Prostate gland (tissue), 2 donors: ENCODE measurements at regions not wholly inside any gene's neighbourhood (a gene's known extent, or its start where the extent isn't known, plus 50 kb on each side); places are given as distances from the start of the nearest gene placed in this dataset.

Experiments used
- CTCF ChIP-seq, 4 experiments: fragments of 200-600 bp in 2 of 4; fragments of 450-650 bp in 2 of 4; sonication (generic) in 2 of 4; IDR thresholded peaks; 1 replicate in 3 of 4; 2 replicates in 1 of 4; pipeline ENCODE4 v1.5.1; 2016 to 2019; ENCODE audit warnings: antibody characterized with exemption in 4 of 4, mild to moderate bottlenecking in 2 of 4, moderate library complexity in 2 of 4
- POLR2A ChIP-seq: fragments of 450-650 bp; IDR thresholded peaks from one replicate; pipeline ENCODE4 v1.6.1; 2016; ENCODE audit warnings: antibody characterized with exemption, mild to moderate bottlenecking
- POLR2AphosphoS5 ChIP-seq: sonication (generic); formaldehyde crosslinking; IDR thresholded peaks from one replicate; pipeline ENCODE4 v1.6.1; 2017; ENCODE audit warnings: antibody characterized with exemption

- TF ChIP-seq CTCF (IDR thresholded peaks at IDR 0.05) (no peak), POLR2A (no peak), POLR2AphosphoS5 (no peak)
Observed at GRCh38 chr6:14274016-14274415, 156.4 kb downstream of the CD83 start.
